Uterus (tissue), 3 donors: ENCODE measurements at regions not wholly inside any gene's neighbourhood (a gene's known extent, or its start where the extent isn't known, plus 50 kb on each side); places are given as distances from the start of the nearest gene placed in this dataset.

Experiments
- DNase-seq, 2 donors: peaks; one replicate each; pipeline ENCODE4 v3.0.0-alpha.2; 2019 to 2020
- H3K27ac ChIP-seq, 2 donors: fragments of 200-600 bp; sonication (generic); 1 replicate in 1 of 2; 2 replicates in 1 of 2; pipeline ENCODE4 v1.5.1; 2016 to 2018
- H3K27me3 ChIP-seq, 2 donors: fragments of 200-600 bp; sonication (generic); one replicate each; pipeline ENCODE4 v1.5.1; 2018 to 2019; ENCODE audit warnings: control low read depth in 1 of 2
- H3K36me3 ChIP-seq, 2 donors: fragments of 200-600 bp; sonication (generic); one replicate each; pipeline ENCODE4 v1.5.1; 2019; ENCODE audit warnings: control low read depth in 1 of 2
- H3K4me1 ChIP-seq, 2 donors: fragments of 200-600 bp; sonication (generic); one replicate each; pipeline ENCODE4 v1.5.1; 2018 to 2019; ENCODE audit warnings: control low read depth in 1 of 2
- H3K4me3 ChIP-seq, 2 donors: fragments of 200-600 bp; sonication (generic); 1 replicate in 1 of 2; 2 replicates in 1 of 2; pipeline ENCODE4 v1.5.1; 2018 to 2019; ENCODE audit warnings: mild to moderate bottlenecking in 1 of 2
- H3K9me3 ChIP-seq, 2 donors: fragments of 200-600 bp; sonication (generic); one replicate each; pipeline ENCODE4 v1.5.1; 2019; ENCODE audit warnings: control low read depth in 1 of 2
- CTCF ChIP-seq, 4 experiments: fragments of 200-600 bp in 2 of 4; fragments of 450-650 bp in 2 of 4; sonication (generic) in 2 of 4; IDR thresholded peaks; one replicate each; pipeline ENCODE4 v1.5.1; 2016 to 2019; ENCODE audit warnings: antibody characterized with exemption in 4 of 4, mild to moderate bottlenecking in 2 of 4, moderate library complexity in 1 of 4
- POLR2A ChIP-seq, 2 donors: fragments of 450-650 bp; IDR thresholded peaks; one replicate each; pipeline ENCODE4 v1.6.1; 2016; ENCODE audit warnings: antibody characterized with exemption in 2 of 2, mild to moderate bottlenecking in 1 of 2, moderate library complexity in 1 of 2
- intact Hi-C: fragments of 100-400 bp; cut with DNase I; formaldehyde crosslinking; loops from one replicate; pipeline ENCODE4 v1.15.1; 2023; ENCODE audit warnings: low total_unique reads
- donor health status: DM: yes; HTN: yes; CAD: no.

- H3K9me3 ChIP-seq: no peaks in the 10 kb centered on the region
- H3K27me3 ChIP-seq: no peaks in the 10 kb centered on the region
- TF ChIP-seq POLR2A (IDR thresholded peaks at IDR 0.05) (no peak), CTCF (IDR thresholded peaks at IDR 0.05) (no peak)
- no peak for DNase-seq
- no peaks in the 10 kb centered on the region for H3K36me3 ChIP-seq
- intact Hi-C loops: no loop called here
- H3K27ac ChIP-seq: no peak overlapping the region
- H3K4me1 ChIP-seq: no peaks in the 10 kb centered on the region
- no peak overlapping the region for H3K4me3 ChIP-seq
Observed at GRCh38 chr10:65531545-65531944, 1394.3 kb upstream of the LRRTM3 start.

- Histone ChIP-seq H3K4me3 (no peak overlapping the region), H3K27me3 (no peaks in the 10 kb centered on the region), H3K36me3 (no peaks in the 10 kb centered on the region), H3K27ac (no peak overlapping the region), H3K4me1 (no peaks in the 10 kb centered on the region), H3K9me3 (no peaks in the 10 kb centered on the region)
- intact Hi-C loops: no loop called here
- TF ChIP-seq CTCF (IDR thresholded peaks at IDR 0.05): no peak
- no peak for TF ChIP-seq POLR2A (IDR thresholded peaks at IDR 0.05)
- no peak for DNase-seq
Observed at GRCh38 chr10:65534771-65535170, 1391.1 kb upstream of the LRRTM3 start.

DNA sequence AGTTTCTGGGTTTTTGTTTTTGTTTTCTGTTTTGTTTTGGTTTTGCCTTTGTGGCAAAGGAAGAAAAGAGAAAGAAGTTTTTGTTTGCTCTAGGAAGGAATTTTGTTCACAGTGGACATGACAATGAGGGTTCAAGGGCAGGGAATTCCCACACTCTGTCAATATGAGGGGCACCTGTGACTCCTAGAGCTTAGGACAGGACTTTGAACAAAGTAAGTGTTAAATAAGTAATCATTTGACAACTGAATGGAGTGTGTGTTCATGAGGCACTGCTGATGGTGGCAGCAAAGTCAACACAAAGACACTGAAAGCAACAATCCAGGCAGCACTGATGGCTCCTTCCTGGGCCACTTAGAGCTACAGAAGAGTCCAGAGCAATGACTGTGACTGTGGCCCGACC lies 1381.1 kb upstream of the LRRTM3 start:
- Histone ChIP-seq H3K27ac (no peak overlapping the region), H3K36me3 (no peaks in the 10 kb centered on the region), H3K4me3 (no peak overlapping the region), H3K27me3 (no peaks in the 10 kb centered on the region), H3K9me3 (no peaks in the 10 kb centered on the region), H3K4me1 (no peaks in the 10 kb centered on the region)
- TF ChIP-seq CTCF (IDR thresholded peaks at IDR 0.05): no peak
- no peak for TF ChIP-seq POLR2A (IDR thresholded peaks at IDR 0.05)
- intact Hi-C loops: no loop called here
- DNase-seq: no peak

DNA sequence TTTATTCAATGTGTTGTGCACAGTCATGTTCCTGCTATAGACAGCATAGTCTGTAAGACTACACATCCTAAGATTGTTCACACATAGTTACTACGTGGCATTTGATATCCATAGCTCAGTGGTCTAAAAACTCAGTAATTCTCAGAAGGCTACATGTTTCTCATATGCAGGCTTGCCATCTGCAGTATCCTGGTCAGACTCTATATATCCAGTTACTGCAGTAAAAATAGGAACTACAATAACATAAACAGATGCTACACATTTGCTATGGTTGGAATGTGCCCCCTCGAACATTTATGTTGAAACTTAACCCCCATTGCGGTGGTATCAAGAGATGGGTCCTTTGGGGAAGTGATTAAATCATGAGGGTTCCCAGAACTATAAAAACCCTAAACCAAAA lies 1377.8 kb upstream of the LRRTM3 start:
- H3K27ac ChIP-seq: no peak overlapping the region
- H3K27me3 ChIP-seq: no peaks in the 10 kb centered on the region
- TF ChIP-seq CTCF (IDR thresholded peaks at IDR 0.05): no peak
- no peak for TF ChIP-seq POLR2A (IDR thresholded peaks at IDR 0.05)
- intact Hi-C loops: no loop called here
- H3K9me3 ChIP-seq: no peaks in the 10 kb centered on the region
- no peaks in the 10 kb centered on the region for H3K4me1 ChIP-seq
- no peak overlapping the region for H3K4me3 ChIP-seq
- DNase-seq: no peak
- no peaks in the 10 kb centered on the region for H3K36me3 ChIP-seq

DNA sequence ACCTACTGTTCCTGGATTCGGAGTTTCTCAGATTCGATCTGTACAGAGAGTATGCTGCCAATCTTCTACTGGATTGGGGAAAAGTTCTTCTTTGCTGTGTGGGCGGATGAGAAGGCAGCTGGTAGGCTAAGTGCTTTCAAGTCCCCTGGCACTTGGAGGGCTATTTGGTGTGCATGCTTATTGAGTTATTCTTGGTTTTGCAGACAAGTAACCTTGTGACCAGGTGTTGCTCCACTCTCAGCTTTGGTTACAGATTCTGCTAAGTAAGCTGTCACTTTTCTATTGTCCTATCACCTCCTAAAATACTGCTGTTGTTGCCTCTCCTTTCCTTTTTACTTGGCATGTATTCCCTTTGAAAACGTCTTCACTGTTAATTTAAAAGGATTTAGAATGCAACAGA lies 1375.1 kb upstream of the LRRTM3 start:
- Histone ChIP-seq H3K9me3 (no peaks in the 10 kb centered on the region), H3K4me1 (no peaks in the 10 kb centered on the region), H3K4me3 (no peak overlapping the region), H3K27ac (no peak overlapping the region), H3K36me3 (no peaks in the 10 kb centered on the region), H3K27me3 (no peaks in the 10 kb centered on the region)
- intact Hi-C loops: no loop called here
- no peak for DNase-seq
- TF ChIP-seq CTCF (IDR thresholded peaks at IDR 0.05): no peak
- TF ChIP-seq POLR2A (IDR thresholded peaks at IDR 0.05): no peak
